OCI-LY1 (cell line): ENCODE measurements at regions not wholly inside any gene's neighbourhood (a gene's known extent, or its start where the extent isn't known, plus 50 kb on each side); places are given as distances from the start of the nearest gene placed in this dataset.

ENCODE experiments used
- H2AFZ ChIP-seq: fragments of 200-600 bp; sonication (generic), shearing (Covaris generic); 2 replicates; pipeline ENCODE4 v1.6.0; 2014; ENCODE audit warnings: antibody characterized with exemption, mild to moderate bottlenecking, low read length
- H3F3A ChIP-seq: fragments of 200-600 bp; sonication (generic), shearing (Covaris generic); 2 replicates; pipeline ENCODE4 v1.6.0; 2014; ENCODE audit warnings: mild to moderate bottlenecking, antibody characterized with exemption, low read length, moderate library complexity; ENCODE audit not compliant: insufficient read depth
- H3K27ac ChIP-seq: fragments of 200-600 bp; sonication (generic); 2 replicates; pipeline ENCODE4 v1.5.1; 2014; ENCODE audit warnings: low read length, mixed run types, mild to moderate bottlenecking, low read depth; ENCODE audit not compliant: poor library complexity, severe bottlenecking
- H3K27me3 ChIP-seq: fragments of 200-600 bp; sonication (generic); 2 replicates; pipeline ENCODE4 v1.6.0; 2014; ENCODE audit warnings: antibody characterized with exemption, mild to moderate bottlenecking, low read length, moderate library complexity; ENCODE audit not compliant: insufficient read depth
- H3K36me3 ChIP-seq: fragments of 200-600 bp; sonication (generic); 2 replicates; pipeline ENCODE4 v1.6.1; 2014; ENCODE audit warnings: mild to moderate bottlenecking, antibody characterized with exemption, low read length, moderate library complexity, mixed read lengths; ENCODE audit not compliant: insufficient read depth
- H3K4me1 ChIP-seq: fragments of 200-600 bp; sonication (generic); 2 replicates; pipeline ENCODE4 v1.5.1; 2014; ENCODE audit warnings: mild to moderate bottlenecking, low read length, moderate library complexity; ENCODE audit not compliant: insufficient read depth, severe bottlenecking
- H3K4me2 ChIP-seq: fragments of 200-600 bp; sonication (generic), shearing (Covaris generic); 2 replicates; pipeline ENCODE4 v1.6.1; 2014; ENCODE audit warnings: low read length
- H3K4me3 ChIP-seq: fragments of 200-600 bp; sonication (generic); 2 replicates; pipeline ENCODE4 v1.5.1; 2014; ENCODE audit warnings: low read length, low read depth, mild to moderate bottlenecking, mixed read lengths; ENCODE audit not compliant: poor library complexity, severe bottlenecking
- H3K79me2 ChIP-seq: fragments of 200-600 bp; shearing (Covaris generic); 2 replicates; pipeline ENCODE4 v1.6.1; 2016; ENCODE audit warnings: mixed run types, low read length, mixed read lengths; ENCODE audit not compliant: insufficient read depth
- H3K9ac ChIP-seq: fragments of 200-600 bp; sonication (generic), shearing (Covaris generic); 2 replicates; pipeline ENCODE4 v1.6.1; 2014; ENCODE audit warnings: mild to moderate bottlenecking, low read length, mixed read lengths
- H3K9me2 ChIP-seq: fragments of 200-600 bp; sonication (generic), shearing (Covaris generic); 2 replicates; pipeline ENCODE4 v1.6.1; 2014; ENCODE audit warnings: low read depth, mild to moderate bottlenecking, low read length, mixed read lengths
- H3K9me3 ChIP-seq: fragments of 200-600 bp; shearing (Covaris generic); 2 replicates; pipeline ENCODE4 v1.6.1; 2014; ENCODE audit warnings: low read length, mixed read lengths
- H4K20me1 ChIP-seq: fragments of 200-600 bp; sonication (generic), shearing (Covaris generic); 2 replicates; pipeline ENCODE4 v1.6.0; 2016; ENCODE audit warnings: mild to moderate bottlenecking, low read length; ENCODE audit not compliant: insufficient read depth
- EZH2 ChIP-seq: fragments of 200-600 bp; sonication (generic), shearing (Covaris generic); IDR thresholded peaks from 2 replicates; pipeline ENCODE4 v1.8.0; 2017; ENCODE audit warnings: borderline replicate concordance, mixed run types, mild to moderate bottlenecking, antibody characterized with exemption, low read length, moderate library complexity, mixed read lengths
- TF ChIP-seq, protein P1 (sequence below): fragments of 200-600 bp; sonication (generic), shearing (Covaris generic); IDR thresholded peaks from 2 replicates; pipeline ENCODE4 v1.5.1; 2017; ENCODE audit warnings: mild to moderate bottlenecking, antibody characterized with exemption, low read length, moderate library complexity, mixed read lengths

GRCh38 chr3:72036899-72037298, 252.0 kb upstream of the PROK2 start:
- H2AFZ ChIP-seq = no peak overlapping the region
- no peaks in the 10 kb centered on the region for H3K36me3 ChIP-seq
- no peaks in the 10 kb centered on the region for H3K9me2 ChIP-seq
- H3K4me1 ChIP-seq = peaks cover 5% of the 10 kb centered on the region
- H3K27me3 ChIP-seq = no peaks in the 10 kb centered on the region
- H4K20me1 ChIP-seq = no peaks in the 10 kb centered on the region
- H3K9me3 ChIP-seq = no peaks in the 10 kb centered on the region
- no peaks in the 10 kb centered on the region for H3K79me2 ChIP-seq
- no peak overlapping the region for H3K4me3 ChIP-seq
- H3K27ac ChIP-seq = no peak overlapping the region
- TF ChIP-seq, protein P1, sequence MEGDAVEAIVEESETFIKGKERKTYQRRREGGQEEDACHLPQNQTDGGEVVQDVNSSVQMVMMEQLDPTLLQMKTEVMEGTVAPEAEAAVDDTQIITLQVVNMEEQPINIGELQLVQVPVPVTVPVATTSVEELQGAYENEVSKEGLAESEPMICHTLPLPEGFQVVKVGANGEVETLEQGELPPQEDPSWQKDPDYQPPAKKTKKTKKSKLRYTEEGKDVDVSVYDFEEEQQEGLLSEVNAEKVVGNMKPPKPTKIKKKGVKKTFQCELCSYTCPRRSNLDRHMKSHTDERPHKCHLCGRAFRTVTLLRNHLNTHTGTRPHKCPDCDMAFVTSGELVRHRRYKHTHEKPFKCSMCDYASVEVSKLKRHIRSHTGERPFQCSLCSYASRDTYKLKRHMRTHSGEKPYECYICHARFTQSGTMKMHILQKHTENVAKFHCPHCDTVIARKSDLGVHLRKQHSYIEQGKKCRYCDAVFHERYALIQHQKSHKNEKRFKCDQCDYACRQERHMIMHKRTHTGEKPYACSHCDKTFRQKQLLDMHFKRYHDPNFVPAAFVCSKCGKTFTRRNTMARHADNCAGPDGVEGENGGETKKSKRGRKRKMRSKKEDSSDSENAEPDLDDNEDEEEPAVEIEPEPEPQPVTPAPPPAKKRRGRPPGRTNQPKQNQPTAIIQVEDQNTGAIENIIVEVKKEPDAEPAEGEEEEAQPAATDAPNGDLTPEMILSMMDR = no peak
- TF ChIP-seq EZH2 = no peak
- no peaks in the 10 kb centered on the region for H3F3A ChIP-seq
- no peak overlapping the region for H3K4me2 ChIP-seq
- H3K9ac ChIP-seq = no peak overlapping the region

DNA sequence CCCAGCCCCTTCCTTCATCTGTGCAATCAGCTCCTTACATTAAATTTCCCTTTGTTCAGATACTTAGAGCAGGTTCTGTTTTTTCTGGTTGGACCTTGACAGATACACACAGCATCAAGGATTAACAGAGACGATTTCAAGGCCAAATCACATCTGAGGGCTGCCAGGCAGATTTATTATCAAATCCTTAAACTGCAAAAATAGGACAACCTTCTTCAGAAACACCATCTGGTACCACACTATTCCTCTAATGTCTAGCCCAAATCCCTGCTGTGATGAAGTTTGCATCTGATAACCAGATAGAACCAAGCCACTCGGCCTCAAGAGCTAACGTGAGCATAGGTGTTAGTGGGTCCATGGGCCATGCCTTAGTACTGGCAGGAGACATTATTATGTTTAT, 250.7 kb upstream of the PROK2 start:
- TF ChIP-seq, protein P1 = no peak
- no peak for TF ChIP-seq EZH2
- H3K27ac ChIP-seq = no peak overlapping the region
- no peak overlapping the region for H3K4me2 ChIP-seq
- no peak overlapping the region for H3K4me3 ChIP-seq
- no peaks in the 10 kb centered on the region for H4K20me1 ChIP-seq
- no peak overlapping the region for H3K9ac ChIP-seq
- no peaks in the 10 kb centered on the region for H3K9me3 ChIP-seq
- H2AFZ ChIP-seq = no peak overlapping the region
- H3K79me2 ChIP-seq = no peaks in the 10 kb centered on the region
- no peaks in the 10 kb centered on the region for H3F3A ChIP-seq
- H3K9me2 ChIP-seq = no peaks in the 10 kb centered on the region
- peaks cover 5% of the 10 kb centered on the region for H3K4me1 ChIP-seq
- no peaks in the 10 kb centered on the region for H3K27me3 ChIP-seq
- no peaks in the 10 kb centered on the region for H3K36me3 ChIP-seq

DNA sequence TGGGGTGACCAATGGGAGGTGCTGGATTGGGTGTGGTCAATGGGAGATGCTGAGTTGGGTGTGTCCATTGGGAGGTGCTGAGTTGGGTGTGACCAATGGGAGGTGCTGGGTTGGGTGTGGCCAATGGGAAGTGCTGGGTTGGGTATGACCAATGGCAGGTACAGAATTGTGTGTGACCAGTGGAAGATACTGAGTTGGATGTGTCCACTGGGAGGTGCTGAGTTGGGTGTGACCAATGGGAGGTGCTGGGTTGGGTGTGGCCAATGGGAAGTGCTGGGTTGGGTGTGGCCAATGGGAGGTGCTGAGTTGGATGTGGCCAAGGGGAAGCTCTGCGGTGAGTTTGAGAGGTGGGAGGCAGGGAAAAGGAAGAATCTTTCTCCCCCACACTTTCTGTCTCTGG, 250.0 kb upstream of the PROK2 start:
- TF ChIP-seq EZH2 = no peak
- TF ChIP-seq, protein P1 = no peak
- Histone ChIP-seq H3K9me2 (no peaks in the 10 kb centered on the region), H3K9me3 (no peaks in the 10 kb centered on the region), H3K27ac (no peak overlapping the region), H3K79me2 (no peaks in the 10 kb centered on the region), H3K4me2 (no peak overlapping the region), H2AFZ (no peak overlapping the region), H3K9ac (no peak overlapping the region), H3K27me3 (no peaks in the 10 kb centered on the region), H4K20me1 (no peaks in the 10 kb centered on the region), H3F3A (no peaks in the 10 kb centered on the region), H3K4me3 (no peak overlapping the region), H3K36me3 (no peaks in the 10 kb centered on the region), H3K4me1 (peaks cover 5% of the 10 kb centered on the region)
